ENCODE measurements at regions not wholly inside any gene's neighbourhood (a gene's known extent, or its start where the extent isn't known, plus 50 kb on each side); places are given as distances from the start of the nearest gene placed in this dataset.
"Not testable (repeated sequence)": the region's sequence is repeated elsewhere in the genome, so short reads cannot be mapped to it uniquely, and the experiment has no call there.

- no peak for DNase-seq (ENCODE audit: low read depth)
These were observed 56.2 kb upstream of the LRRTM4 start for GRCh38 chr2:77578354-77578753.

GRCh38 chr2:77579076-77579769 lies 57.0 kb upstream of the LRRTM4 start:
- DNase-seq (ENCODE audit: low read depth), result no peak

DNA sequence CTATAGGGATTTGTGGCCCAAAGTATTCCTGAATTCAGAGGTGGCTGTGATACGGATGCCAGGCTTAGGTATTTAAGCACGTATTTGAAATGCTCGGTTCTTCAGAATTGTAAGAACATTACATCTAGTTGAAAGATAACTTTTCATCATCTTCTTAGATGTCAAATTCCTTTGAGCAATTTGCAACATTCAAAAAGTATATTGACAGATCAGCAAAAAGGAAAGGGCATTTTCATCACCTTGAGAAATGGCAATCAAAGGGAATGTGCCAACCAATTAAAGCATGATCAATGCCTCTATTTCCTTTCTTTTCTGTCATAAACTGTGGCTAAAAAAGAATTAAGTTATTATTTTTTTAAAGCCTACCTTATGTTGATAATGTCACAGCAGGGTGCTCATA lies 66.3 kb upstream of the LRRTM4 start:
- DNase-seq (ENCODE audit: low read depth), result no peak

DNA sequence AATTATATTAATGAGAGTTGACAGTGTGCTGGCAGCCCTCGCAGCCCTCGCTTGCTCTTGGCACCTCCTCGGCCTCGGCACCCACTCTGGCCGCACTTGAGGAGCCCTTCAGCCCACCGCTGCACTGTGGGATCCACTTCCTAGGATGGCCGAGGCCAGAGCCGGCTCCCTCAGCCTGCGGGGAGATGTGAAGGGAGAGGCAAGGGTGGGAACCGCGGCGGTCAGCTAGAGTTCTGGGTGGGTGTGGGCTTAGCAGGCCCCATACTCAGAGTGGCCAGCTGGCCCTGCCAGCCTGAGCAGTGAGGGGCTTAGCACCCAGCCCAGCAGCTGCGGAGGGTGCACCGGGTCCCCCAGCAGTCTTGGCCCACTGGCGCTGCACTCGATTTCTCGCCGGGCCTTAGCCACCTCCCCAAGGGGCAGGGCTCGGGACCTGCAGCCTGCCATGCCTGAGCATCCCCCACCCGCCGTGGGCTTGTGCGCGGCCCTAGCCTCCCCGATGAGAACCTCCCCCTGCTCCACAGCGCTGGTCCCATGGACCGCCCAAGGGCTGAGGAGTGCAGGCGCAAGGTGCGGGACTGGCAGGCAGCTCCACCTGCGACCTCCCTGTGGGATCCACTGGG lies 68.2 kb upstream of the LRRTM4 start:
- DNase-seq (ENCODE audit: low read depth), result no peak

DNA sequence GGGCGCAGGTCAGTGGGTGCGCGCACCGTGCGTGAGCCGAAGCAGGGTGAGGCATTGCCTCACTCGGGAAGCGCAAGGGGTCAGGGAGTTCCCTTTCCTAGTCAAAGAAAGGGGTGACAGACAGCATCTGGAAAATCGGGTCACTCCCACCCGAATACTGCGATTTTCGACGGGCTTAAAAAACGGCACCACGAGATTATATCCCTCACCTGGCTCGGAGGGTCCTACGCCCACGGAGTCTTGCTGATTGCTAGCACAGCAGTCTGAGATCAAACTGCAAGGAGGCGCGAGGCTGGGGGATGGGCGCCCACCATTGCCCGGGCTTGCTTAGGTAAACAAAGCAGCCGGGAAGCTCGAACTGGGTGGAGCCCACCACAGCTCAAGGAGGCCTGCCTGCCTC lies 70.8 kb upstream of the LRRTM4 start:
- not testable (repeated sequence) for DNase-seq (ENCODE audit: low read depth)

DNA sequence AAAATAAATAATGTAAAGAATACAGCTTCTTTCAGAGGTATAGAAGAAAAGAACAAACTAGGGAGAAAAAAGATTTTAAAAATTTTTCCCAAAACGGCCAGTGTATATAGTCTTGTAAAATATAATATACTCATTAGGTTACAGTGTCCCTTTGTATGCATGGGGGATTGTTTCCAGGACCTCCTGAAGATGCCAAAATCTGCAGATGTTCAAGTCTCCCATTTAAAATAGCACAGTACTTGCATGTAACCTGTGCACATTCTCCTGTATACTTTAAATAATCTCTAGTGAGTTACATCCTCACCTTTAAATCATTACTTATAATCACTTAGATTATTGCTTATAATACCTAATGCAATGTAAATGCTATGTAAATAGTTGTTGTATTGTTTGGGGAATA lies 80.6 kb upstream of the LRRTM4 start:
- DNase-seq (ENCODE audit: low read depth), result no peak

- no peak for DNase-seq (ENCODE audit: low read depth)
These were observed 83.1 kb upstream of the LRRTM4 start for GRCh38 chr2:77604953-77605929.

DNA sequence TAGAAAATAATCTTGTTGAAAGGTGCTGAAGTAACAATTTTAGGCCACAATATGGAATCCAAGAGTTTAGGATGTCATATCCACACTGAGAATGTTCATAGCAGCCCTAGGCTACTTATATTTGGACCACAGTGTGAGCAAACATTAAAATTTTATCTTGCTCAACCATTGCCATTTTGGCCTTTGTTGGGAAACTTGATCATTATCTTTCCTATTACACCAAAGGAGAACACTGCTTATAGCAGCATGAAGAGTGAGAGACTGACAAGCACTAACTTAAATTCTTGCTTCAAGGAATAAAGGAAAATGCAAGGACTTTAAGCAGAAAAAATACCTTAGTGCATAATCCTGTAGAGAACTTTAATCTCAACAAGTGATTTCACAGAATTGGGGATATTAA lies 86.3 kb upstream of the LRRTM4 start:
- no peak for DNase-seq (ENCODE audit: low read depth)

- no peak for DNase-seq (ENCODE audit: low read depth)
These were observed 107.4 kb upstream of the LRRTM4 start for GRCh38 chr2:77629539-77629938.

DNA sequence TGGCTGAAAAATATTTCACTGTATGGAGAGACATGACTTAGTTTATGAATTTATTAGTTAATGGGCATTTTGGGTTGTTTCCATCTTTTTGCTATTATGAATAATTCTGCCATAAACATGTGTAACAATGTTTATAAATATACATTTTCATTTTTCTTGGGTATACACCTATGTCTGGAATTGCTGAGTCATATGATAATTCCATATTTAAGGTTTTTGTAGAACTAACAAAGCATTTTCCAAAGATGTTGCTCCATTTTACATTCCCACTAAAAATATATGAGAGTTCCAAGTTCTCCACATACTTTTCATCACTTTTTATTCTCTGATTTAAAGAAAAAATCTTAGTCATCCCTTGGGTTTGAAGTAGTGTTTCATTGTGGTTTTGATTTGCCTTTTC lies 108.8 kb upstream of the LRRTM4 start:
- DNase-seq (ENCODE audit: low read depth), result no peak

DNA sequence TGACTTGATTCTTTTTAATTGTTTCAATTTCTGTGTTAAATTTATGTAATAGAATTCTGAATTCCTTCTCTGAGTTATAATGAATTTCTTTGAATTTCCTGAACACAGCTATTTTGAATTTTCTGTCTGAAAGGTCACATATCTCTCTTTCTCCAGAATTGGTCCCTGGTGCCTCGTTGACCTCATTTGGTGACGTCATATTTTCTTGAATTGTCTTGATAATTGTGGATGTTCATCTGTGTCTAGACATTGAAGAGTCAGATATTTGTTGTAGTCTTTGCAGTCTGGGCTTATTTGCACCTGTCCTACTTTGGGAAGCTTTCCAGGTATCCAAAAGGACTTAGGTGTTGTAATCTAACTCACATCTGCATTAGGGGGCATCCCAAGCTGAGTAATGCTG lies 111.4 kb upstream of the LRRTM4 start:
- no peak for DNase-seq (ENCODE audit: low read depth)

GRCh38 chr2:77640924-77641323 lies 118.7 kb upstream of the LRRTM4 start:
- no peak for DNase-seq (ENCODE audit: low read depth)

DNA sequence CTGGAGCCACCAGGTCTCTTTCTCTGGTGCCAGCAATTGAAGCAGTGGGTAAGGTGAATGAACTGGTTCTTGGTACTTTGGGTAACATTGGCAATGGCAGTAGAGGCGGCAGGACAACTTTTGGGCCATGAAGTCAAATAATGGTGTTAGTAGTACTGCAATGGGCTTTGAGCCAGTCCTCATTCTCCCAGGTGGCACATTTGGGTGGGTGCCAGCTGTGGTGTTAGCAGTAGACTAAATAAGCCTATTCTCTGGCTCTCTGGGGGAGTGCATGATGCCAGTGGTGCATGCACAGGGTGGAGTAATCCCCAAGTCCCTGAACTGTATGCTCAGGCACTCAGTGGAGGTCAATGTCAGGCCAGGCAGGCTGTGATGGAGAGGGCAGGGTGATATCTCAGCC lies 120.2 kb upstream of the LRRTM4 start:
- DNase-seq (ENCODE audit: low read depth), result no peak

- no peak for DNase-seq (ENCODE audit: low read depth)
These were observed 127.7 kb upstream of the LRRTM4 start for GRCh38 chr2:77649856-77650255.

GRCh38 chr2:77652499-77652898 lies 130.3 kb upstream of the LRRTM4 start:
- DNase-seq (ENCODE audit: low read depth), result no peak

- no peak for DNase-seq (ENCODE audit: low read depth)
These were observed 142.3 kb upstream of the LRRTM4 start for GRCh38 chr2:77664491-77664890.

DNA sequence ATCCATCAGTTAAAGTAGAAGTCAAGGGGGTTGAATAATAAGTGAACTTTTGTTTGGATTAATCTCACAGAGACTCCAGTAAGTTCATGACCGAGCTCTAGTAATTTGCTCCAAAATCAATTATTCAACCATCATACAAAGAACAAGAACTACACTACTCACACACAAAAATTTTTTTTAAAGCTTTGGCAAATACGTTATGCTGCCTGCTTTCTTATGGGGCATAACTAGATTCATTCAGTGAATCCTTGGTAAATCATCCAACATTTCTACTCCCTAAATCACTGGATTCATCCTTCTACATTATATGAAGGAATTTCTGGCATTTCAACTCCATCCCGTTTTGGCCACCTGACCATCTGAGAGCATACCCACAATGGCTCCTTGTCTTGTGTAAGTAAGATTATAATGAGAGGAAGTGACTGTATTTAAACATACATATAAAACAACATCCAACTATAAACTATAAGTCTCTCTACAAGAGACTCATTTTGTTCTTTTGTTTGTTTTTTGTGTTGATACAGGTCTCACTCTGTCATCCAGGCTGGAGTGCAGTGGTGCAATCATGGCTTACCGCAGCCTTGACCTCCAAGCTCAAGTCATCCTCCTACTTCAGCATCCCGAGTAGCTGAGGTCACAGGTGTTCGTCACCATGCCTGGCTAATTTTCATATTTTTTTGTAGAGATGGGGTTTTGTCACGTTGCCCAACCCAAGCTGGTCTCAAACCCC lies 144.2 kb upstream of the LRRTM4 start:
- no peak for DNase-seq (ENCODE audit: low read depth)

DNA sequence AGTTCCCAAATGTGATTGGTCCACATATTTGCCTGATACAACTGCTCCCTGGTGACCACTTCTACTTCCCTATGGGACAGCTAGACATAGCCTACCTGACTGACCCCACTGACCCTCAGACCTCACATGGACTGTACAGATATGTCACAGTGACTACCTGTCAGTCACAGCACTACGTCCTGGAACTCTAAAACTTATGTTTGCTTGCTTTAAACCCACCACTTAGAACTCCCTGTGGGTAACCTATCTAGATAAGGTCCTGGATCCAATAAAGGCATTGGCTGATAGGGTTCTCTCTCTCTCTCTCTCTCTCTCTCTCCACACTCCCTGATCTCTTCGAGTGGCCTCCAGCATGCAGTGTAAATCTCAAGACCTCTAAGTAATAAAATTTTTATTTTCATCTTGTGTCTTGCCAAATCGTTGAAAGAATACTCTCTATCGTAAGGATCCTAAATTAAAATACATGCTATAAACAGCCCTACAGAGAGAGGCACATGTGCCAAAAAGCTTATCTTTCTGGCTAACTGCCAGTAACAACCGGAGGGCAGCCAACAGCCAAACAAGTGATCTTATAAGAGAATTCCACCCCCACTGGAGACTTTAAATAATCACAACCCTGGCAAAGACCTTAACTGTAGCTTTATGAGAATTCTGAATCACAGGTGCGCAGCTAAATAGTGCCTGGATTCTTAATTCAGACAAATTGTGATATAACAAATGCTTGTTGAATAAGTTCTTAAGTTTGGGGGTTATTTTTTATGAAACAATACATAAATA lies 162.6 kb upstream of the LRRTM4 start:
- not testable (repeated sequence) for DNase-seq (ENCODE audit: low read depth)

DNA sequence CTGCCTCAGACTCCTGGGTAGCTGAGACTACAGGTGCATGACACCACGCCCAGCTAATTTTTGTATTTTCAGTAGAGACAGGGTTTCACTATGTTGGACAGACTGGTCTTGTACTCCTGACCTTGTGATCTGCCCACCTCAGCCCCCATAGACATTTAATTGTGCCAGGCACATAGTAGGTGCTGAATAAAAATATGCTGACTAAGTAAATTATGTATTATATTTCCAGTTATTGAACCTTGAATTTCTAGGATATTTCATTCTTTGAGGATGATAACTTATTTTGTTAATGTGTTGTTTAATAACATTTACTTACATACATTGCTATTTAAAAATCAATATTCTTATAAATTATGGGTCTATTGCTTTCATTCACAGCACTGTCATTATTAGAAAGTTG lies 190.4 kb upstream of the LRRTM4 start:
- DNase-seq (ENCODE audit: low read depth), result no peak

DNA sequence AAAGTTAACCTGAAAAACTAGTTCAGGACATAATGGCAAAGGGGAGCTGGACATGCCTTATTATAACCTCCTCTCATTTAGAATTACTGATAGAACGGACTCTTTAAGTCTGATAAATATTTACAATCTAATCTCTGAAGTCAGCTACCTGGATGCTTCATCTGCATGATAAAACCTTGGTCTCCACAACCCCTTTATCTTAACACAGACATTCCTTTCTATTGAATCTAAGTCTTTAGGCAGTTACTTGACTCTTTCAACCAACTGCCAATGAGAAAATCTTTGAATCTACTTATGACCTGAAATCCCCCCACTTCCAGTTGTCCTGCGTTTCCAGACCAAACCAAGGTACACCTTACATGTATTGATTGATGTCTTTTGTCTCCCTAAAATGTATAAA lies 191.2 kb upstream of the LRRTM4 start:
- DNase-seq (ENCODE audit: low read depth), result no peak

DNA sequence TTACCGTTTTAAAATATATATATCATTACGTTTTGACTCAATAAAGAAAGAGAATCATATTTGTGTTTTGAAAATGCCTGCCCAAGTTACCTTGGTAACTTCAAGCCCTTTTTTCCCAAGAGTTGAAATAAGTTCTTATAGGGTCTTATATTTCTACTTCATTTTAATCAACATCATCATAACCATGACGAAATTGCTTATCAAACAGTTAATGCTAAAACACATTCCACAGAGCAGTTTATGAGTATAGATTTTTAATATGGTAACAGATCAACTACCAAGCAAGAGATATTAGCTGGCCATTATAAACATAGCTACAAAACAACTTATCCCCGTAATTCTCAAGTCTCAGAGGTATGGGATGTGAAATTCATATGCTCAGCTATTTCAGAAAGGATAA lies 197.9 kb upstream of the LRRTM4 start:
- DNase-seq (ENCODE audit: low read depth), result no peak
